ENCODE measurements at regions not wholly inside any gene's neighbourhood (a gene's known extent, or its start where the extent isn't known, plus 50 kb on each side); places are given as distances from the start of the nearest gene placed in this dataset.

DNA sequence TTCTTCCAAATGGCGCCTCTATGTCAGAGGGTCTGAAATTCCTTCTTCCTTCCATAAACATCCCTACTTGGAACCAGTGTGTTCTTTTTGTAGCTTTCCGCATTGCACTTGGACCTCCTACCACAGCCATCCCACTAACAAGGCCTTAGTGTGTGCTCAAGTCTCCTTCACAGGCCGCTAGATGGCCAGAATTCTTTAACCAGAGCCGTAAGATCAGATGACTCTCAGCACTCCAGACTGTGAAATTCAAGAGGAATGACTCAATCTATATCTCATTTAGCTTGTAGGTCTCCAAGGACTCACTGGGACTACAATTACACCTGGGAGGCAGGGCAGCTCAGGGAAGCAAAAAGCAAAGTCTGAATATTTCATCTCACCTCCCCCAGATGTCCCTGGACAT is 298.9 kb downstream of the EIPR1 start:
- intact Hi-C loops (cut with micrococcal nuclease; ENCODE audit: unreplicated experiment): no loop called here
- no peaks in the 10 kb centered on the region for H3K79me2 ChIP-seq (ENCODE audit: control insufficient read depth, insufficient read depth, low read length)
- ChIA-PET SMC1A (ENCODE audit: uncharacterized antibody, unreplicated experiment) (no interaction called here), POLR2A (no interaction called here), CTCF (no interaction called here), RAD21 (ENCODE audit: unreplicated experiment) (no interaction called here)
- no peaks in the 10 kb centered on the region for H4K20me1 ChIP-seq (ENCODE audit: control insufficient read depth, insufficient read depth)
- in situ Hi-C loops (cut with MboI): no loop called here
- no peak for DNase-seq (ENCODE audit: low read depth, low spot score)
- H3K4me2 ChIP-seq (ENCODE audit: control insufficient read depth, insufficient read depth): no peak overlapping the region
- 64% methylated on average over 4 of the region's 4 CpGs for WGBS (ENCODE audit: insufficient coverage, insufficient replicate concordance, low lambda C conversion rate, missing lambda C conversion rate)
- H3K4me3 ChIP-seq: no peak overlapping the region
- H3K9me3 ChIP-seq (replicated peaks; ENCODE audit: control insufficient read depth, insufficient read depth, low read length): no peaks in the 10 kb centered on the region; the same call in 2 of the 3 replicates
- no peak overlapping the region for H2AFZ ChIP-seq (ENCODE audit: control insufficient read depth, low read depth, low read length)
- no peak for ATAC-seq
- H3K36me3 ChIP-seq (ENCODE audit: control insufficient read depth in 2 of 2, insufficient read depth in 2 of 2, low read length in 1 of 2): no peaks in the 10 kb centered on the region
- no peak for TF ChIP-seq SUZ12 (IDR thresholded peaks at IDR 0.05; ENCODE audit: unreplicated experiment)
- no peak for TF ChIP-seq ZNF274 (IDR thresholded peaks at IDR 0.05; ENCODE audit: insufficient read depth, insufficient read length)
- TF ChIP-seq, protein P1, sequence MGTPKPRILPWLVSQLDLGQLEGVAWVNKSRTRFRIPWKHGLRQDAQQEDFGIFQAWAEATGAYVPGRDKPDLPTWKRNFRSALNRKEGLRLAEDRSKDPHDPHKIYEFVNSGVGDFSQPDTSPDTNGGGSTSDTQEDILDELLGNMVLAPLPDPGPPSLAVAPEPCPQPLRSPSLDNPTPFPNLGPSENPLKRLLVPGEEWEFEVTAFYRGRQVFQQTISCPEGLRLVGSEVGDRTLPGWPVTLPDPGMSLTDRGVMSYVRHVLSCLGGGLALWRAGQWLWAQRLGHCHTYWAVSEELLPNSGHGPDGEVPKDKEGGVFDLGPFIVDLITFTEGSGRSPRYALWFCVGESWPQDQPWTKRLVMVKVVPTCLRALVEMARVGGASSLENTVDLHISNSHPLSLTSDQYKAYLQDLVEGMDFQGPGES (IDR thresholded peaks at IDR 0.05): no peak
- H3K27ac ChIP-seq (ENCODE audit: control insufficient read depth, insufficient read depth): no peak overlapping the region
- no peaks in the 10 kb centered on the region for H3K4me1 ChIP-seq (ENCODE audit: control insufficient read depth, insufficient read depth, low read length)
- FAIRE-seq: no peak
- H3K9ac ChIP-seq (ENCODE audit: control insufficient read depth, insufficient read depth, low read length): no peak overlapping the region
- 0 out of 4 replicates have a peak, but pooled peaks cover 0 to 1% of the 10 kb centered on the region in 2 experiments for H3K27me3 ChIP-seq (replicated peaks in 1 of 2; ENCODE audit: control insufficient read depth in 2 of 2, insufficient read depth in 2 of 2, low read length in 1 of 2)
- BruUV-seq (replicated peaks): no TSS peak

DNA sequence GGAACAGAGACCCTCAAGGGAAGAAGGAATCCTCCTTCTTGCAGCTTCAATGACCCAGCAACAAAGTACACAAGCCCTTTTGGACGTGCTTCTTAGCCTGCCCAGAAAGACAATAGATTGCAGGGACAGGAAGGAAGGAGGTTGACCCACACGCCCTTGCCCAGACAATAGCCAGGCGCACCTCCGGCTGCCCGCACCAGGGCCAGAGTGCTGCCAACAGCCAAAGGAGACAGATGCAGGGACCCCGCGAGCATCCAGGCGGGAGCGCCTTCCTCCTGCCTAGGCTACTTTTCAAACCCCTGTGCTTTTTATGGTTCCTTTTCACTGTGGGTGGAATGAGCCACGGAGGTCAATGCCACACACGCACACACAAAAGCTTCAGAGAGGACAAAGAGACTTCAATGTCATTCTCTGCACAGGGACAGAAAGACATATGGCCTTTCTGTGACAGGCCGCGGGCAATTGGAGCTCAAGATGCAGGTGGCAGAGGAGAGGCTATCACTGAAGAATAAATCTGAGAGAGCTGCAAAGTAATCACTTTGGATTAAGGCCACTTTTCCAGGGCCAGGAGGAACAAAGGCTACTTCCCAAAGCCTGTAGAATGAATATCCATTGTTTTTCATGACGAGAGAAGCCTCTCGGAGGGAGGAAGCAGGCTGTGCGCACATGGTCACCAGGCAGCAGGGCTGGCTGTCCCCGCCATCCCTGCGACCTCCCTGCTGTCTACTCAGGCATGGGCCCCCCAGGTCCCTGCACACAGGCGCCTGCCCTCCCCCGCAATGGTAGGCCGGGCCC is 300.6 kb downstream of the EIPR1 start:
- no peak overlapping the region for H3K27ac ChIP-seq (ENCODE audit: control insufficient read depth, insufficient read depth)
- RAD21 ChIA-PET (ENCODE audit: unreplicated experiment): no interaction called here

More for the DNA sequence above, 300.6 kb downstream of the EIPR1 start:
- ChIA-PET POLR2A (no interaction called here), SMC1A (ENCODE audit: uncharacterized antibody, unreplicated experiment) (interaction anchor here (1.1 kb wide), 1 partner anchor 164 kb away, joined by 3 read pairs; no protein-coding TSS in a partner anchor), CTCF (no interaction called here)
- H3K27me3 ChIP-seq (replicated peaks in 1 of 2; ENCODE audit: control insufficient read depth in 2 of 2, insufficient read depth in 2 of 2, low read length in 1 of 2): 0 out of 4 replicates have a peak, but pooled peaks cover 0 to 1% of the 10 kb centered on the region in 2 experiments
- ATAC-seq (no peak), DNase-seq (ENCODE audit: low read depth, low spot score) (no peak), FAIRE-seq (no peak)
- no peak overlapping the region for H3K4me2 ChIP-seq (ENCODE audit: control insufficient read depth, insufficient read depth)
- H3K9me3 ChIP-seq (replicated peaks; ENCODE audit: control insufficient read depth, insufficient read depth, low read length): no peaks in the 10 kb centered on the region
- H3K4me3 ChIP-seq: no peak overlapping the region
- intact Hi-C loops (cut with micrococcal nuclease; ENCODE audit: unreplicated experiment) (no loop called here), in situ Hi-C loops (cut with MboI) (no loop called here)
- no peaks in the 10 kb centered on the region for H3K79me2 ChIP-seq (ENCODE audit: control insufficient read depth, insufficient read depth, low read length)
- no peak for TF ChIP-seq HCFC1 (IDR thresholded peaks at IDR 0.05; ENCODE audit: low read length)
- TF ChIP-seq ZSCAN29 (IDR thresholded peaks at IDR 0.05): no peak
- TF ChIP-seq PKNOX1 (IDR thresholded peaks at IDR 0.05): no peak
- no peak for TF ChIP-seq SPI1 (IDR thresholded peaks at IDR 0.05; ENCODE audit: borderline replicate concordance, insufficient read depth, low read depth, low read length)
- TF ChIP-seq RUNX3 (IDR thresholded peaks at IDR 0.05; ENCODE audit: low read length): no peak
- TF ChIP-seq EZH2 (IDR thresholded peaks at IDR 0.05; ENCODE audit: borderline replicate concordance, control insufficient read depth, low read depth, low read length): no peak
- no peak for TF ChIP-seq IRF4 (IDR thresholded peaks at IDR 0.05; ENCODE audit: low read depth, low read length)
- TF ChIP-seq, protein P2, sequence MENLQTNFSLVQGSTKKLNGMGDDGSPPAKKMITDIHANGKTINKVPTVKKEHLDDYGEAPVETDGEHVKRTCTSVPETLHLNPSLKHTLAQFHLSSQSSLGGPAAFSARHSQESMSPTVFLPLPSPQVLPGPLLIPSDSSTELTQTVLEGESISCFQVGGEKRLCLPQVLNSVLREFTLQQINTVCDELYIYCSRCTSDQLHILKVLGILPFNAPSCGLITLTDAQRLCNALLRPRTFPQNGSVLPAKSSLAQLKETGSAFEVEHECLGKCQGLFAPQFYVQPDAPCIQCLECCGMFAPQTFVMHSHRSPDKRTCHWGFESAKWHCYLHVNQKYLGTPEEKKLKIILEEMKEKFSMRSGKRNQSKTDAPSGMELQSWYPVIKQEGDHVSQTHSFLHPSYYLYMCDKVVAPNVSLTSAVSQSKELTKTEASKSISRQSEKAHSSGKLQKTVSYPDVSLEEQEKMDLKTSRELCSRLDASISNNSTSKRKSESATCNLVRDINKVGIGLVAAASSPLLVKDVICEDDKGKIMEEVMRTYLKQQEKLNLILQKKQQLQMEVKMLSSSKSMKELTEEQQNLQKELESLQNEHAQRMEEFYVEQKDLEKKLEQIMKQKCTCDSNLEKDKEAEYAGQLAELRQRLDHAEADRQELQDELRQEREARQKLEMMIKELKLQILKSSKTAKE (IDR thresholded peaks at IDR 0.05; ENCODE audit: low read depth, poor library complexity, severe bottlenecking): no peak
- TF ChIP-seq RFX5 (IDR thresholded peaks at IDR 0.05; ENCODE audit: low read depth, low read length): no peak
- TF ChIP-seq ASH2L (IDR thresholded peaks at IDR 0.05; ENCODE audit: borderline replicate concordance, low read depth): no peak
- H3K36me3 ChIP-seq (ENCODE audit: control insufficient read depth in 2 of 2, insufficient read depth in 2 of 2, low read length in 1 of 2): no peaks in the 10 kb centered on the region
- no peaks in the 10 kb centered on the region for H3K4me1 ChIP-seq (ENCODE audit: control insufficient read depth, insufficient read depth, low read length)
- 54% methylated on average over 20 of the region's 21 CpGs for WGBS (ENCODE audit: insufficient coverage, insufficient replicate concordance, low lambda C conversion rate, missing lambda C conversion rate)
- no TSS peak for BruUV-seq (replicated peaks)
- no peaks in the 10 kb centered on the region for H4K20me1 ChIP-seq (ENCODE audit: control insufficient read depth, insufficient read depth)
- no peak overlapping the region for H2AFZ ChIP-seq (ENCODE audit: control insufficient read depth, low read depth, low read length)
- H3K9ac ChIP-seq (ENCODE audit: control insufficient read depth, insufficient read depth, low read length): no peak overlapping the region

All from GM12878 (cell line).